Smooth muscle cell (in vitro differentiated cells): ENCODE measurements at regions not wholly inside any gene's neighbourhood (a gene's known extent, or its start where the extent isn't known, plus 50 kb on each side); places are given as distances from the start of the nearest gene placed in this dataset.

Source experiments
- DNase-seq: peaks from one replicate; lab custom pipeline; 2025; ENCODE audit not compliant: unreplicated experiment; lab: John Stamatoyannopoulos, UW
- H2AFZ ChIP-seq: fragments of 200-600 bp; sonication (generic); 2 replicates; pipeline ENCODE4 v1.6.0; 2016; ENCODE audit warnings: antibody characterized with exemption, low read depth, mild to moderate bottlenecking
- H3F3A ChIP-seq: fragments of 200-600 bp; sonication (generic); 2 replicates; pipeline ENCODE4 v1.6.0; 2017; ENCODE audit warnings: antibody characterized with exemption, low read depth
- H3K27ac ChIP-seq: fragments of 200-600 bp; sonication (generic); 2 replicates; pipeline ENCODE4 v1.5.1; 2016; ENCODE audit warnings: low read depth, mild to moderate bottlenecking
- H3K27me3 ChIP-seq: fragments of 200-600 bp; sonication (generic); 2 replicates; pipeline ENCODE4 v1.6.1; 2016; ENCODE audit warnings: low read depth, mild to moderate bottlenecking
- H3K36me3 ChIP-seq: fragments of 200-600 bp; sonication (generic); 2 replicates; pipeline ENCODE4 v1.5.1; 2016; ENCODE audit warnings: low read depth
- H3K4me1 ChIP-seq: fragments of 200-600 bp; sonication (generic); 2 replicates; pipeline ENCODE4 v1.5.1; 2016; ENCODE audit warnings: low read depth
- H3K4me2 ChIP-seq: fragments of 200-600 bp; sonication (generic); 2 replicates; pipeline ENCODE4 v1.6.0; 2016; ENCODE audit warnings: mild to moderate bottlenecking
- H3K4me3 ChIP-seq: fragments of 200-600 bp; sonication (generic); 2 replicates; pipeline ENCODE4 v1.5.1; 2016; ENCODE audit warnings: mild to moderate bottlenecking
- H3K79me2 ChIP-seq: fragments of 200-600 bp; sonication (generic); 2 replicates; pipeline ENCODE4 v1.6.0; 2016; ENCODE audit warnings: low read depth, mild to moderate bottlenecking
- H3K9ac ChIP-seq: fragments of 200-600 bp; sonication (generic); 2 replicates; pipeline ENCODE4 v1.6.0; 2016; ENCODE audit warnings: low read depth
- H3K9me3 ChIP-seq: fragments of 200-600 bp; sonication (generic); replicated peaks from 2 replicates; pipeline ENCODE4 v1.5.1; 2016; ENCODE audit warnings: low read depth
- H4K20me1 ChIP-seq: fragments of 200-600 bp; sonication (generic); 2 replicates; pipeline ENCODE4 v1.6.0; 2016; ENCODE audit warnings: low read depth
- WGBS: methylation state at CpG from one replicate; pipeline ENCODE4 v1.1.7; 2016; ENCODE audit warnings: low lambda C conversion rate; 5-methylcytosine and 5-hydroxymethylcytosine counted together
- TF ChIP-seq, protein P1 (sequence below): fragments of 200-600 bp; sonication (generic); IDR thresholded peaks from 2 replicates; pipeline ENCODE4 v1.5.1; 2017; ENCODE audit warnings: borderline replicate concordance, mild to moderate bottlenecking, antibody characterized with exemption; ENCODE audit not compliant: insufficient read depth, poor library complexity, severe bottlenecking

DNA sequence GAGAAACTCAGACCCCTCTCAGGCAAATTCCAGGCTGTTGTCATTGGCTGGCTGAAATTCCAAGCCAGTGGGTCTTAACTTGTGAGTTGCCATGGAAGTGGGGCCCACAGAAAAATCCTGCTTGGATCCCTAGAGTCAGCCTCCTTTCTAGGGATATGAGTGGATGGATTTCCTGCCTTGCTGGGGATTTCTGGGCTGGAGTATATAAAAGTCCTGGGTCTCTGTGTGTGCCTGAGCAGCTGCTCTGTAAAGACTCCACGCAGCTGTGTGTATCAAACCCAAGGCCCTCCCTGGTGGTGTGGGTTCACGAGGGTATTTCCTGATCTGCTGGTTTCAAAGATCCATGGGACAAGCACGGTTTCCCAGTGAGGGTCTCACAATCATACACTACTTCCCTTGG is 1077.1 kb downstream of the SLC16A7 start:
- TF ChIP-seq, protein P1, sequence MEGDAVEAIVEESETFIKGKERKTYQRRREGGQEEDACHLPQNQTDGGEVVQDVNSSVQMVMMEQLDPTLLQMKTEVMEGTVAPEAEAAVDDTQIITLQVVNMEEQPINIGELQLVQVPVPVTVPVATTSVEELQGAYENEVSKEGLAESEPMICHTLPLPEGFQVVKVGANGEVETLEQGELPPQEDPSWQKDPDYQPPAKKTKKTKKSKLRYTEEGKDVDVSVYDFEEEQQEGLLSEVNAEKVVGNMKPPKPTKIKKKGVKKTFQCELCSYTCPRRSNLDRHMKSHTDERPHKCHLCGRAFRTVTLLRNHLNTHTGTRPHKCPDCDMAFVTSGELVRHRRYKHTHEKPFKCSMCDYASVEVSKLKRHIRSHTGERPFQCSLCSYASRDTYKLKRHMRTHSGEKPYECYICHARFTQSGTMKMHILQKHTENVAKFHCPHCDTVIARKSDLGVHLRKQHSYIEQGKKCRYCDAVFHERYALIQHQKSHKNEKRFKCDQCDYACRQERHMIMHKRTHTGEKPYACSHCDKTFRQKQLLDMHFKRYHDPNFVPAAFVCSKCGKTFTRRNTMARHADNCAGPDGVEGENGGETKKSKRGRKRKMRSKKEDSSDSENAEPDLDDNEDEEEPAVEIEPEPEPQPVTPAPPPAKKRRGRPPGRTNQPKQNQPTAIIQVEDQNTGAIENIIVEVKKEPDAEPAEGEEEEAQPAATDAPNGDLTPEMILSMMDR: no peak
- no peaks in the 10 kb centered on the region for H3F3A ChIP-seq
- H4K20me1 ChIP-seq: no peaks in the 10 kb centered on the region
- H3K4me2 ChIP-seq: no peak overlapping the region
- H2AFZ ChIP-seq: no peak overlapping the region
- H3K79me2 ChIP-seq: no peaks in the 10 kb centered on the region
- no peak overlapping the region for H3K9ac ChIP-seq
- H3K4me1 ChIP-seq: no peaks in the 10 kb centered on the region
- no peaks in the 10 kb centered on the region for H3K27me3 ChIP-seq
- no peak for DNase-seq
- H3K4me3 ChIP-seq: no peak overlapping the region
- H3K36me3 ChIP-seq: no peaks in the 10 kb centered on the region
- no peaks in the 10 kb centered on the region for H3K9me3 ChIP-seq
- WGBS: 83% methylated on average over 3 of the region's 3 CpGs
- no peak overlapping the region for H3K27ac ChIP-seq

DNA sequence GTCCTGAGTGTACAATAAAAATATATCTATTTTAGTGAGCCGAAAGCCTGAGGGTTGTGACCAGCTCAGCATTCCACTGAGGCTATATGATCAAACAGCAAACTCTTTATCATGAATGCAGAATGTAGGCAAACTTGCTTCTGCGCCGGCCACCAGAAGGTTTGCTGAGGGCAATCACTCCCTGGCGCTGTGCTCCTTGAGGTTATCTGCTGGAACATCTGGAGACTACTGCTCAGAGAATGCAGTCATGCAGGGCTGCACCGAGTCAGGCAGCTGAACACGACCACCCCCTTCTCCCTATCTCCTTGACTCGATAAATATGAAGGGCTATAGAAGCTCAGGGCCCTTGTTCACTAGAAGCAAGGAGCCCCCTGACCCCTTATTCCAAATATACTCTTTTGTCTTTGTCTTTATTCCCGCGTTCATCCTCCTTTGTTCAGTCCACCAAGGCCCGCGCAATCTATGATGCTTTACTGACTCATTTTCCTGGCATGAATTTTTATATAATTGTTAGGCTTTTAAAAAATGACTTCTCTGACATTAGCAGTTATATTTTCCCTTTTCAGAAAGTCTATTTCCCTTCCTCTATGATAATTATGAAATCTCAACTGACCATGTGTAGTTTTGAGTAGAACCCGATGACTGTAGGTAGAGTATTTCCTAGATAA is 1089.3 kb downstream of the SLC16A7 start:
- Histone ChIP-seq H3K79me2 (no peaks in the 10 kb centered on the region), H3K9me3 (no peaks in the 10 kb centered on the region), H3K27ac (no peak overlapping the region), H4K20me1 (no peaks in the 10 kb centered on the region), H3K27me3 (no peaks in the 10 kb centered on the region), H3F3A (no peaks in the 10 kb centered on the region), H3K36me3 (no peaks in the 10 kb centered on the region), H3K4me2 (no peak overlapping the region), H3K4me1 (no peaks in the 10 kb centered on the region), H3K4me3 (no peak overlapping the region), H2AFZ (no peak overlapping the region), H3K9ac (no peak overlapping the region)
- TF ChIP-seq, protein P1: no peak
- DNase-seq: no peak
- WGBS: 87% methylated on average over 12 of the region's 12 CpGs

DNA sequence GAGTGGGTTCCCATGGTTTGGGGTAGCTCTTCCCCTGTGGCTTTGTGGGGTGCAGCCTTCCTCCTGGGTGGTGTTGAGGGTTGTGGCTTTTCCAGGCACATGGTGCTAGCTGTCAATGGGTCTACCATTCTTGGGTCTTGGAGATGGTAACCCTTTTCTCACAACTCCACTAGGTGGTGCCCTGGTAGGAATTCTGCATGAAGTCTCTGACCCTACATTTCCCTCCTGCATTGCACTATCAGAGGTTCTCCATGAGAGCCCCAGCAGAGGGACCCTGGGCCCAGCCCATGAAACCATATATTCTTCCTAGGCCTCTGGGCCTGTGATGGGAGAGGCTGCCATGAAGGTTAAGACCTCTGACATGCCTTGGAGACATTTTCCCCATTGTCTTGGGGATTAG is 1093.3 kb downstream of the SLC16A7 start:
- Histone ChIP-seq H3K79me2 (no peaks in the 10 kb centered on the region), H3K9ac (no peak overlapping the region)
- DNase-seq: no peak

More for the DNA sequence above, 1093.3 kb downstream of the SLC16A7 start:
- Histone ChIP-seq H3K4me3 (no peak overlapping the region), H3K4me1 (no peaks in the 10 kb centered on the region), H3K4me2 (no peak overlapping the region), H3K27ac (no peak overlapping the region), H2AFZ (no peak overlapping the region), H3F3A (no peaks in the 10 kb centered on the region), H3K36me3 (no peaks in the 10 kb centered on the region), H3K9me3 (no peaks in the 10 kb centered on the region), H4K20me1 (no peaks in the 10 kb centered on the region), H3K27me3 (no peaks in the 10 kb centered on the region)
- TF ChIP-seq, protein P1: no peak
